HG03432 (cell line): ENCODE measurements at regions not wholly inside any gene's neighbourhood (a gene's known extent, or its start where the extent isn't known, plus 50 kb on each side); places are given as distances from the start of the nearest gene placed in this dataset.
"Not testable (repeated sequence)": the region's sequence is repeated elsewhere in the genome, so short reads cannot be mapped to it uniquely, and the experiment has no call there.

Experiments
- ATAC-seq: cut with Tn5 transposase; IDR thresholded peaks from one replicate; pipeline ENCODE4 v1.9.1; 2021; ENCODE audit warnings: mild to moderate bottlenecking, moderate library complexity; ENCODE audit not compliant: unreplicated experiment

DNA sequence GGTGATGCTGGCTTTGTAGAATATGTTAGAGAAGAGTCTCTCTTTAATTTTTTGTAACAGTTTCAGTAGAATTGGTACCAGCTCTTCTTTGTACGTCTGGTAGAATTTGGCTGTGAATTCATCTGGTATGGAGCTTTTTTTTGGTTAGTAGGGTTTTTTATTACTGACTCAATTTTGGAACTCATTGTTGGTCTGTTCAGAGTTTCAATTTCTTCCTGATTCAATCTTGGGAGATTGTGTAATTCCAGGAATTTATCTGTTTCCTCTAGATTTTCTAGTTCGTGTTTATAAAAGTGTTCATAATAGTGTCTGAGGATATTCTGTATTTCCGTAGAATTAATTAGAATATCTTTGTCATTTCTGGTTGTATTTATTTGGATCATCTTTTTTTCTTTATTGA lies 943.5 kb downstream of the TRIB2 start:
- no peak for ATAC-seq

DNA sequence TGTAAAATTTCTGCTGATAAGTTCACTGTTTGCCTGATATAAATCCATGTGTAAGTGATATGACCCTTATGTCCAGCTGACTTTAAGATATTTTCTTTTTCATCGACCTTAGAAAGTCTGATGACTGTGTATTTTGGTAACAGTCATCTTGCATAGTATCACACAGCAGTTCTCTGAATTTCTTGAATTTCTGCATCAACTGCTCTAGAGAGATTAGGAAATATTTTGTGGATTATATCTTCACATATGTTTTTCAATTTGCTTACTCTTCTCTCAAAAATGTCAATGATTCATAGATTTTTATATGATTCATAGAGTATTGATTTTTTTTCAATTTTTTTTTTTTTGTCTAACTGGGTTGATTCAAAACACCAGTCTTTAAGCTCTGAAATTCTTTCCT lies 945.3 kb downstream of the TRIB2 start:
- no peak for ATAC-seq

GRCh38 chr2:13666582-13667414 lies 950.1 kb downstream of the TRIB2 start:
- peak; percentile 95 for ATAC-seq

GRCh38 chr2:13667415-13667757 lies 950.6 kb downstream of the TRIB2 start:
- ATAC-seq: no peak

- ATAC-seq: no peak
These were observed 952.9 kb downstream of the TRIB2 start for GRCh38 chr2:13669607-13670006.

DNA sequence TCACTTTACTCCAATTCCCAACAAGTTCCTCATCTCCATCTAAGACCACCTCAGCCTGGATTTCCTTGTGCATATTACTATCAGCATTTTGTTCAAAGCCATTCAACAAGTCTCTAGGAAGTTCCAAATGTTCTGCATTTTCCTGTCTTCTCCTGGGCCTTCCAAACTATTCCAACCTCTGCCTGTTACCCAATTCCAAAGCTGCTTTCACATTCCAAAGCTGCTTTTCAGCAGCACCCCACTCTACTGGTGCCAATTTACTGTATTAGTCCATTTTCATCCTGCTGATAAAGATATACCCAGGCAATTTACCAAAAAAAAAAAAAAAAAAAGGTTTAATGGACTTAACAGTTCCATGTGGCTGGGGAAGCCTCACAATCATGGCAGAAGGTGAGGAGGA lies 957.1 kb downstream of the TRIB2 start:
- not testable (repeated sequence) for ATAC-seq

GRCh38 chr2:13676269-13676668 lies 956.2 kb upstream of the LRATD1 start:
- peak; percentile 78 for ATAC-seq

- no peak for ATAC-seq
These were observed 950.6 kb upstream of the LRATD1 start for GRCh38 chr2:13681936-13682335.

- no peak for ATAC-seq
These were observed 949.8 kb upstream of the LRATD1 start for GRCh38 chr2:13682540-13683272.

DNA sequence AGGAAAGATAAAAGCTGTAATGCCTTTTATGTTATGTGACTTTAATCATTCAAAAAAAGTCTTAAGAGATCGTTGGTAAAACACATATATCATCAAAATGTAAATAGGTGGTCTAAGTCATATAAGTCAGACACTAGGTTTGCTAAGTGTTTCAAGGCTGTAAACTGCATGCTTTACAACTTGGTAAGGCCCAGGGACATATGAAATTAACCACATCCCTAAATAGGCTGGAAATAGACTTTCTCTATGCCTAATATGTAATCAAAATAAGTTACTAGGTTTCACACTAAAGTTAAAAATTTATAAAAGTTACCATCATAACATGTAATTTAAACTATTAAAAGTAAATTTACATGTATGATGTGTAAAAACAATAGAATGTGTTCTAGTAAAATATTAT lies 946.3 kb upstream of the LRATD1 start:
- ATAC-seq: peak; percentile 79

GRCh38 chr2:13694673-13695072 lies 937.8 kb upstream of the LRATD1 start:
- ATAC-seq: no peak

DNA sequence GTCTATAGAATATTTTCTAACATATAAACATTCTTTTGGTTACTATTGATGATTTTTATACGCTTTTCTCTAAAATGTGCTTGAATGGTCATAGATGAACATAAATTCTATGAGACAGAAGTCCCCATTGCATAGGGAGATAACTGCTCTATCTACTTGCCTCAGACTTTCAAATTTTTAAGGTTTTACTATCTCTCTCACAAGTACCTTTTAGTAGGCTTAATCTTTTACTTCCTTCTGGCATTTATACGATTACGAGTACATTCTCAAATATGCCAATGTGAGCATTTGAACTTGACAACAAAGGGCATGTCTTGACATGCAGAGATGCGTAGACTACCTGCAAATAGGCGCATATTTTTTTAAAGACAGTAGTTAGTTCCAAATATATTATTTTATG lies 935.9 kb upstream of the LRATD1 start:
- no peak for ATAC-seq

DNA sequence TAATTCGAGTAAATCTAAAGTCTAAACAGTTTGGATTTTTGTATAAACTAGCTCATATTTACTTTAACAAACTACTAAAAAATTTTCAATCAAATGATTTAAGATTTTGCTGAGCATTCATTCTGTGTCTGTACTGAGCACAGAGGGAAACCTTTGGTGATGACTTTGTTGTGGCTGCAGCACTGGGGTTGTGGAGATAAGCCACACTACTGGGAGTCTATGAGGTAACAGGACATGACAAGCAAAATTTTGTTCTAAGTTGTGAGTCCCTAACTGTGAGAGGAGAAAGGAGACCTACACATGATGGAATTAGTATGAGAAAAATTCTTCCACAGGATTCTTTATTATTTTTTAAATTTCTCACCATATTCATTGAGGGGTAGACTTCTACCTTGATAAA lies 933.7 kb upstream of the LRATD1 start:
- no peak for ATAC-seq

GRCh38 chr2:13699939-13700338 lies 932.6 kb upstream of the LRATD1 start:
- ATAC-seq: not testable (repeated sequence)

DNA sequence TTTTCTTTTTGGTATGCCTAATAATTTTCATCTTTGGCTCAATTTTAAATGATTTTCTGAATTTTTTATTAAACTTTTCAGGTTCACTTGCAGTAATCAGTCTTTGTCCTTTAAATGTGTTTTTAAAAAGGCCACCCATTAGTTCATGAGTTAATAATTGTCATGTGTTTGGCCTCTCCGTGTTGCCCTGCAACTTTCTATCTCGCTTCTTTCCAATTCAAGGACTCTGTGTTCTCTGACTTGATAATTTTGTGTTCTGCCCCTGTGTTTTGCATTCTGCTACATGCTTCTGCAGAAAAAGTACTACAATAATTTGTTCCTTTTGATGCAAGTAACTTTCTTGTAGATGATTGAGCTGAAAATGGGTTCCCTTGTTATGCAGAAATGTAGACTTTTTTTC lies 921.4 kb upstream of the LRATD1 start:
- ATAC-seq: no peak

- ATAC-seq: no peak
These were observed 918.1 kb upstream of the LRATD1 start for GRCh38 chr2:13714466-13714865.

DNA sequence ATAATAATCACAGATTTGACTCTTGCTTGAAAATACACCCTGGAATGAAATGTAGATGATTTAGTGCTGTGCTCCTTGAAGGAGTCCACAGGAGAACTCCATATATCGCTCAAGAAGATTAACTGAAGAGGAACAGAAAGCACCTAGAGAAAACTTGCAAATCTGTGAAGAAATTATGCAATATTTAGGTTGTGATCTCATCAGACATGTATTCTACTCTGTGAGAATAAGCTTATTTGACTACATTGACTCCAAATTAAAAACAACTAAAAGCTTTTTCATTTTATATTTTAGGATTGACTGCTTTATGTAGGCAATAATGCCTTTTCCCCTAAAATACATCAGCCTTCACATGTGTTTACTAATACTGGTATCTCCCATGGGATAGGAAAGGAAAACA lies 906.6 kb upstream of the LRATD1 start:
- ATAC-seq: no peak

- no peak for ATAC-seq
These were observed 887.2 kb upstream of the LRATD1 start for GRCh38 chr2:13745330-13745729.

DNA sequence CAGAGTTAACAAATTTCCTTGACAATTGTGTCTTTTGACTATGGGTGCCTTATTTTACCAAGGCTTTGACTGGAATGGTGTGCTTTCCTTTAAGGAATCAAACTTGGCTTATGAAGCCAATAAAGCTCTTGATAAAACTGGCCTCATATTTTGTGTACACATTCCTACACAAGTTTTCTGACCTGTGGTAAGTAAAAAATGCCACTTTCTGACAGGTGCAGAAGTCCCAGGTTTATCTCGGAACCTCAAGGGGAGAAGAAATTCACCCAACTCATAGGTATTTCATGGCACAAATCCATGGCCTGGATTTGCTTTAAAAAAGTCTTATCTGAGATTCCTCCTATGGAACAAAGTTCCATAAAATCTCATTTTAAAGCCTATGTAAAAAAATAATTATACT lies 880.6 kb upstream of the LRATD1 start:
- no peak for ATAC-seq

- ATAC-seq: peak; percentile 73
These were observed 874.1 kb upstream of the LRATD1 start for GRCh38 chr2:13758412-13758811.

GRCh38 chr2:13768274-13768673 lies 864.2 kb upstream of the LRATD1 start:
- peak; percentile 70 for ATAC-seq

GRCh38 chr2:13770279-13770678 lies 862.2 kb upstream of the LRATD1 start:
- no peak for ATAC-seq
